PC-9 (cell line): ENCODE measurements at regions not wholly inside any gene's neighbourhood (a gene's known extent, or its start where the extent isn't known, plus 50 kb on each side); places are given as distances from the start of the nearest gene placed in this dataset.

Experiments used
- BruUV-seq: library from RNA; stranded (reverse); fragments of 400-500 nt; replicated peaks from 2 replicates; lab custom pipeline; 2021; lab: Mats Ljungman, UMichigan
- CTCF ChIA-PET: fragments of 300-600 bp; sonication (Branson Sonifier 250); formaldehyde crosslinking; loops from one replicate; lab custom pipeline; 2022; ENCODE audit warnings: antibody characterized with exemption; lab: Charles Lee
- POLR2A ChIA-PET: fragments of 300-600 bp; sonication (Branson Sonifier 250); formaldehyde crosslinking; loops from one replicate; lab custom pipeline; 2022; ENCODE audit warnings: antibody characterized with exemption; ENCODE audit not compliant: unreplicated experiment; lab: Charles Lee
- DNase-seq, 2 experiments: peaks; one replicate each; pipeline versions ENCODE4 v3.0.0 to v3.0.0-alpha.2; 2015 to 2022; ENCODE audit warnings: mixed read lengths in 1 of 2
- H2AFZ ChIP-seq: fragments of 200-600 bp; sonication (generic); 2 replicates; pipeline ENCODE4 v1.8.1; 2017; ENCODE audit warnings: antibody characterized with exemption
- H3F3A ChIP-seq: fragments of 200-600 bp; sonication (generic); 2 replicates; pipeline ENCODE4 v1.8.1; 2017; ENCODE audit warnings: antibody characterized with exemption, mild to moderate bottlenecking, low read depth; ENCODE audit not compliant: insufficient read depth
- H3K27ac ChIP-seq: fragments of 200-600 bp; sonication (generic); 2 replicates; pipeline ENCODE4 v1.6.1; 2016; ENCODE audit warnings: mixed run types
- H3K27me3 ChIP-seq: fragments of 200-600 bp; sonication (generic); 2 replicates; pipeline ENCODE4 v1.6.1; 2016; ENCODE audit warnings: low read depth, mixed run types; ENCODE audit not compliant: insufficient read depth
- H3K36me3 ChIP-seq: fragments of 200-600 bp; sonication (generic); 2 replicates; pipeline ENCODE4 v1.6.1; 2016; ENCODE audit warnings: low read depth, mixed run types
- H3K4me1 ChIP-seq: fragments of 200-600 bp; sonication (generic); replicated peaks from 2 replicates; pipeline ENCODE4 v1.6.1; 2016; ENCODE audit warnings: mixed run types; ENCODE audit not compliant: insufficient read depth
- H3K4me2 ChIP-seq: fragments of 200-600 bp; sonication (generic); 2 replicates; pipeline ENCODE4 v1.6.1; 2017; ENCODE audit warnings: mixed run types
- H3K4me3 ChIP-seq: fragments of 200-600 bp; sonication (generic); 2 replicates; pipeline ENCODE4 v1.6.1; 2016; ENCODE audit warnings: mixed run types
- H3K79me2 ChIP-seq: fragments of 200-600 bp; sonication (generic); 2 replicates; pipeline ENCODE4 v1.6.1; 2017; ENCODE audit warnings: low read depth, mixed run types
- H3K9me2 ChIP-seq: fragments of 200-600 bp; sonication (generic); 2 replicates; pipeline ENCODE4 v1.8.1; 2017; ENCODE audit warnings: mild to moderate bottlenecking; ENCODE audit not compliant: insufficient read depth
- H3K9me3 ChIP-seq: fragments of 200-600 bp; sonication (generic); 2 replicates; pipeline ENCODE4 v1.8.1; 2016; ENCODE audit warnings: low read depth; ENCODE audit not compliant: insufficient read depth
- H4K20me1 ChIP-seq: fragments of 200-600 bp; sonication (generic); 2 replicates; pipeline ENCODE4 v1.8.1; 2017; ENCODE audit not compliant: insufficient read depth
- CTCF ChIP-seq: fragments of 200-600 bp; sonication (generic); conservative IDR thresholded peaks from 2 replicates; pipeline ENCODE4 v1.6.1; 2017; ENCODE audit warnings: mixed run types, antibody characterized with exemption, mild to moderate bottlenecking, moderate library complexity
- EZH2 ChIP-seq: fragments of 200-600 bp; sonication (generic); IDR thresholded peaks from 2 replicates; pipeline ENCODE4 v1.8.0; 2017; ENCODE audit warnings: antibody characterized with exemption, low read depth
- intact Hi-C: fragments of 100-400 bp; cut with micrococcal nuclease; formaldehyde crosslinking; loops from one replicate; pipeline ENCODE4 v1.10.0; 2022; ENCODE audit not compliant: unreplicated experiment

GRCh38 chr2:120568089-120568974 lies 167.3 kb upstream of the GLI2 start:
- H3K27ac ChIP-seq = no peak overlapping the region
- no peaks in the 10 kb centered on the region for H3K36me3 ChIP-seq
- no peak overlapping the region for H3K4me3 ChIP-seq
- no peaks in the 10 kb centered on the region for H3K79me2 ChIP-seq
- intact Hi-C loops = no loop called here
- no peak for TF ChIP-seq CTCF
- TF ChIP-seq EZH2 = no peak
- ChIA-PET CTCF (no interaction called here), POLR2A (no interaction called here)
- DNase-seq = no peak
- BruUV-seq = no TSS peak
- H3K9me2 ChIP-seq = no peaks in the 10 kb centered on the region
- no peak overlapping the region for H2AFZ ChIP-seq
- no peaks in the 10 kb centered on the region for H3K9me3 ChIP-seq
- H4K20me1 ChIP-seq = no peaks in the 10 kb centered on the region
- peaks cover 5% of the 10 kb centered on the region; the same call in 1 of the 2 replicates for H3K27me3 ChIP-seq
- no peak overlapping the region for H3K4me2 ChIP-seq
- H3K4me1 ChIP-seq = peaks cover 28% of the 10 kb centered on the region
- H3F3A ChIP-seq = peaks cover 13% of the 10 kb centered on the region

DNA sequence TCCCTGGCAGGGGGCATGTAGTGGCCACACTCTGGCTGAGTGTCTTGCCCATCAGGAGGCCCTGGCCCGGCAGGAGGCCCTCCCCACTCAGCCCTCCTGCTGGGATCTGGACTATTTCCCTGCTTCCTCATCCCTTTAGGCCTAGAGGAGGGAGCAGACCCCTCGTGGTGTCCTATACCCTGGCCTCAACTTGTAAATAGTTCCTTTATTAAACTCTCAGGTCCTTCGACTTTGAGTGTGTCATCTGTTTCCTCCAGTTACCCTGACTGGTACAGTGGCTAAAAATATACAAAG lies 166.7 kb upstream of the GLI2 start:
- Histone ChIP-seq H3K79me2 (no peaks in the 10 kb centered on the region), H3K27ac (no peak overlapping the region), H4K20me1 (no peaks in the 10 kb centered on the region), H3K27me3 (peaks cover 5% of the 10 kb centered on the region; the same call in 1 of the 2 replicates), H3K4me3 (no peak overlapping the region), H3K4me1 (peaks cover 22% of the 10 kb centered on the region), H2AFZ (no peak overlapping the region), H3K9me2 (no peaks in the 10 kb centered on the region), H3K4me2 (no peak overlapping the region), H3K36me3 (no peaks in the 10 kb centered on the region), H3K9me3 (no peaks in the 10 kb centered on the region), H3F3A (peaks cover 9% of the 10 kb centered on the region)
- no peak for DNase-seq
- no peak for TF ChIP-seq EZH2
- TF ChIP-seq CTCF = no peak
- no TSS peak for BruUV-seq
- intact Hi-C loops = no loop called here
- CTCF ChIA-PET = no interaction called here
- POLR2A ChIA-PET = no interaction called here

DNA sequence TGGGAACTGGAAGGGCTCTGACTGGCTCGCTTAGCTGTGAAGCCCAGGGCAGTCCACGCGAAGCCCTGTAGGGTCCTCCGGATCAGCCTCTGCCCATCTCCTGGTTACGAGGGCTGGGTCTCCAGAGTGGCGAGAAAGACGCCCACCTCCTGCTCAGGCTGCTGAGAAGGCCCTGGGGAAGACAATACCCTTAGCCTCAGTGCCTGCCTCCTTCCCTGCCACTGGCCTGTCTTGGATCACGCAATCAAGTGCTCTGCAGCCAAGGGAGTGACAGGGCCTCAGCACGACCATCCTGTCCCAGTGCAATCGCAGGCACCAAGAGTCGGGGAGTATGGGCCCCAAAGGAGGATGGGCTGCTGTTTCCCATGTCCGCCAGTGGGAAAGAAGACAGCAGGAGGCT lies 165.7 kb upstream of the GLI2 start:
- TF ChIP-seq CTCF (no peak), EZH2 (no peak)
- CTCF ChIA-PET = no interaction called here
- no peaks in the 10 kb centered on the region for H3K9me3 ChIP-seq
- DNase-seq = no peak
- intact Hi-C loops = no loop called here
- H2AFZ ChIP-seq = no peak overlapping the region
- no peaks in the 10 kb centered on the region for H3K9me2 ChIP-seq
- H3K27ac ChIP-seq = no peak overlapping the region
- POLR2A ChIA-PET = interaction anchor here (0.7 kb wide), 1 partner anchor 17 kb away, joined by 3 read pairs; no protein-coding TSS in a partner anchor
- no TSS peak for BruUV-seq
- H3K36me3 ChIP-seq = no peaks in the 10 kb centered on the region
- H3K27me3 ChIP-seq = peaks cover 10% of the 10 kb centered on the region; the same call in 1 of the 2 replicates
- H3K79me2 ChIP-seq = no peaks in the 10 kb centered on the region
- H3K4me2 ChIP-seq = no peak overlapping the region
- H3K4me1 ChIP-seq = peaks cover 11% of the 10 kb centered on the region
- no peak overlapping the region for H3K4me3 ChIP-seq
- no peaks in the 10 kb centered on the region for H4K20me1 ChIP-seq
- H3F3A ChIP-seq = no peaks in the 10 kb centered on the region
